ENCODE measurements at regions not wholly inside any gene's neighbourhood (a gene's known extent, or its start where the extent isn't known, plus 50 kb on each side); places are given as distances from the start of the nearest gene placed in this dataset.
A peak's percentile ranks its signal among the peaks of the same experiment; 100 is the strongest.

- no peak for TF ChIP-seq CTCF (IDR thresholded peaks at IDR 0.05; ENCODE audit: unreplicated experiment)
- no peaks in the 10 kb centered on the region for H3K27me3 Mint-ChIP-seq (ENCODE audit: unreplicated experiment)
- no peak overlapping the region for H3K4me3 Mint-ChIP-seq (ENCODE audit: unreplicated experiment)
- H3K9me3 Mint-ChIP-seq (ENCODE audit: unreplicated experiment), result no peaks in the 10 kb centered on the region
- no peak for DNase-seq (ENCODE audit: low spot score)
- no peak overlapping the region for H3K27ac Mint-ChIP-seq (ENCODE audit: unreplicated experiment)
- H3K36me3 Mint-ChIP-seq (ENCODE audit: low read depth, unreplicated experiment), result no peaks in the 10 kb centered on the region
- H3K4me1 Mint-ChIP-seq (ENCODE audit: unreplicated experiment), result no peaks in the 10 kb centered on the region
These were observed 99.6 kb upstream of the RGS1 start for GRCh38 chr1:192475970-192476369.

- Mint-ChIP-seq H3K36me3 (ENCODE audit: low read depth, unreplicated experiment) (no peaks in the 10 kb centered on the region), H3K4me3 (ENCODE audit: unreplicated experiment) (no peak overlapping the region), H3K27ac (ENCODE audit: unreplicated experiment) (no peak overlapping the region), H3K27me3 (ENCODE audit: unreplicated experiment) (no peaks in the 10 kb centered on the region), H3K9me3 (ENCODE audit: unreplicated experiment) (no peaks in the 10 kb centered on the region), H3K4me1 (ENCODE audit: unreplicated experiment) (no peaks in the 10 kb centered on the region)
- no peak for TF ChIP-seq CTCF (IDR thresholded peaks at IDR 0.05; ENCODE audit: unreplicated experiment)
- DNase-seq (ENCODE audit: low spot score), result no peak
These were observed 98.7 kb upstream of the RGS1 start for GRCh38 chr1:192476802-192477298.

- TF ChIP-seq CTCF (IDR thresholded peaks at IDR 0.05; ENCODE audit: unreplicated experiment), result no peak
- DNase-seq (ENCODE audit: low spot score), result no peak
- Mint-ChIP-seq H3K27ac (ENCODE audit: unreplicated experiment) (no peak overlapping the region), H3K4me3 (ENCODE audit: unreplicated experiment) (no peak overlapping the region), H3K27me3 (ENCODE audit: unreplicated experiment) (no peaks in the 10 kb centered on the region), H3K36me3 (ENCODE audit: low read depth, unreplicated experiment) (no peaks in the 10 kb centered on the region), H3K9me3 (ENCODE audit: unreplicated experiment) (no peaks in the 10 kb centered on the region), H3K4me1 (ENCODE audit: unreplicated experiment) (no peaks in the 10 kb centered on the region)
These were observed 97.9 kb upstream of the RGS1 start for GRCh38 chr1:192477630-192478029.

- Mint-ChIP-seq H3K36me3 (ENCODE audit: low read depth, unreplicated experiment) (no peaks in the 10 kb centered on the region), H3K9me3 (ENCODE audit: unreplicated experiment) (no peaks in the 10 kb centered on the region), H3K27ac (ENCODE audit: unreplicated experiment) (no peak overlapping the region), H3K27me3 (ENCODE audit: unreplicated experiment) (no peaks in the 10 kb centered on the region), H3K4me1 (ENCODE audit: unreplicated experiment) (no peaks in the 10 kb centered on the region), H3K4me3 (ENCODE audit: unreplicated experiment) (no peak overlapping the region)
- no peak for DNase-seq (ENCODE audit: low spot score)
- TF ChIP-seq CTCF (IDR thresholded peaks at IDR 0.05; ENCODE audit: unreplicated experiment), result no peak
These were observed 89.7 kb upstream of the RGS1 start for GRCh38 chr1:192485692-192486436.

- Mint-ChIP-seq H3K36me3 (ENCODE audit: low read depth, unreplicated experiment) (no peaks in the 10 kb centered on the region), H3K27ac (ENCODE audit: unreplicated experiment) (no peak overlapping the region), H3K4me1 (ENCODE audit: unreplicated experiment) (no peaks in the 10 kb centered on the region), H3K9me3 (ENCODE audit: unreplicated experiment) (no peaks in the 10 kb centered on the region), H3K27me3 (ENCODE audit: unreplicated experiment) (no peaks in the 10 kb centered on the region), H3K4me3 (ENCODE audit: unreplicated experiment) (no peak overlapping the region)
- no peak for DNase-seq (ENCODE audit: low spot score)
- TF ChIP-seq CTCF (IDR thresholded peaks at IDR 0.05; ENCODE audit: unreplicated experiment), result peak; percentile 58
These were observed 87.5 kb upstream of the RGS1 start for GRCh38 chr1:192488058-192488457.

Data from endothelial cell (in vitro differentiated cells).